H1 (cell line): ENCODE measurements at regions not wholly inside any gene's neighbourhood (a gene's known extent, or its start where the extent isn't known, plus 50 kb on each side); places are given as distances from the start of the nearest gene placed in this dataset.

Experiments
- CTCF ChIA-PET: fragments of 300-600 bp; sonication (Branson Sonifier 250); formaldehyde crosslinking; loops from one replicate; lab custom pipeline; 2021; ENCODE audit not compliant: partially characterized antibody; lab: Charles Lee
- POLR2A ChIA-PET: fragments of 300-600 bp; sonication (Branson Sonifier 250); formaldehyde crosslinking; loops from one replicate; lab custom pipeline; 2021; ENCODE audit warnings: inconsistent platforms; ENCODE audit not compliant: partially characterized antibody; lab: Charles Lee
- DNase-seq, 2 experiments: peaks; one replicate each; pipeline versions ENCODE4 v3.0.0 to v3.0.0-alpha.2; 2010 to 2022; ENCODE audit warnings: low spot score in 2 of 2, low read depth in 1 of 2, mixed read lengths in 1 of 2
- FAIRE-seq: peaks from 2 replicates; lab custom pipeline; 2011; peaks lifted over from hg19 to GRCh38; lab: Jason Lieb, UNC
- H2AFZ ChIP-seq: 2 replicates; pipeline ENCODE4 v1.8.1; 2012; ENCODE audit warnings: low read length, inconsistent platforms
- H2AK5ac ChIP-seq: 2 replicates; pipeline ENCODE4 v1.6.1; 2013; ENCODE audit warnings: low read depth, low read length
- H2BK120ac ChIP-seq: replicated peaks from 2 replicates; pipeline ENCODE3; 2013; ENCODE audit warnings: low read depth, low read length, inconsistent platforms
- H2BK12ac ChIP-seq: 2 replicates; pipeline ENCODE4 v1.6.1; 2013; ENCODE audit warnings: low read depth, low read length
- H2BK15ac ChIP-seq: 2 replicates; pipeline ENCODE4 v1.6.1; 2013; ENCODE audit warnings: low read length
- H2BK20ac ChIP-seq: 2 replicates; pipeline ENCODE4 v1.6.1; 2013; ENCODE audit warnings: low read length
- H2BK5ac ChIP-seq: 2 replicates; pipeline ENCODE4 v1.6.1; 2013; ENCODE audit warnings: low read depth, low read length
- H3K14ac ChIP-seq: 2 replicates; pipeline ENCODE4 v1.6.1; 2013; ENCODE audit warnings: inconsistent platforms; ENCODE audit not compliant: insufficient read length
- H3K18ac ChIP-seq: 2 replicates; pipeline ENCODE4 v1.6.1; 2013; ENCODE audit warnings: low read length; ENCODE audit errors: extremely low read depth
- H3K23ac ChIP-seq: 2 replicates; pipeline ENCODE4 v1.6.1; 2013; ENCODE audit warnings: inconsistent platforms; ENCODE audit not compliant: insufficient read length
- H3K23me2 ChIP-seq: 2 replicates; pipeline ENCODE4 v1.6.1; 2013; ENCODE audit warnings: low read depth, low read length
- H3K27ac ChIP-seq: 2 replicates; pipeline ENCODE4 v1.6.1; 2011; ENCODE audit warnings: low read depth, low read length, inconsistent platforms
- H3K27me3 ChIP-seq, 4 experiments: replicated peaks in 1 of 4; 1 replicate in 1 of 4; 2 replicates in 3 of 4; pipeline versions ENCODE4 v1.6.1 to v1.8.1; 2011 to 2013; ENCODE audit warnings: low read length in 3 of 4, mild to moderate bottlenecking in 3 of 4, inconsistent platforms in 2 of 4, mixed read lengths in 2 of 4, moderate library complexity in 1 of 4; ENCODE audit not compliant: control insufficient read depth in 3 of 4, insufficient read depth in 3 of 4; ENCODE audit errors: extremely low read depth in 1 of 4
- H3K36me3 ChIP-seq, 4 experiments: 2 replicates each; pipeline versions ENCODE4 v1.6.1 to v1.8.1; 2011 to 2013; ENCODE audit warnings: mild to moderate bottlenecking in 4 of 4, low read length in 3 of 4, moderate library complexity in 2 of 4, control low read depth in 1 of 4, inconsistent platforms in 1 of 4; ENCODE audit not compliant: insufficient read depth in 4 of 4, control insufficient read depth in 2 of 4
- H3K4ac ChIP-seq: replicated peaks from 2 replicates; pipeline ENCODE3; 2013; ENCODE audit warnings: low read length, low read depth, mixed read lengths, inconsistent platforms; ENCODE audit not compliant: insufficient read length
- H3K4me1 ChIP-seq, 4 experiments: replicated peaks in 1 of 4; 1 replicate in 1 of 4; 2 replicates in 3 of 4; pipeline versions ENCODE4 v1.6.1 to v1.8.1; 2011 to 2013; ENCODE audit warnings: low read length in 3 of 4, inconsistent platforms in 2 of 4, mixed read lengths in 1 of 4; ENCODE audit not compliant: insufficient read depth in 4 of 4, control insufficient read depth in 3 of 4
- H3K4me2 ChIP-seq, 2 experiments: 2 replicates each; pipeline versions ENCODE4 v1.6.1 to v1.8.1; 2011 to 2013; ENCODE audit warnings: low read depth in 2 of 2, low read length in 2 of 2, control low read depth in 1 of 2, inconsistent platforms in 1 of 2, mild to moderate bottlenecking in 1 of 2; ENCODE audit not compliant: insufficient read depth in 1 of 2
- H3K4me3 ChIP-seq, 4 experiments: fragments of 200-600, 300-600 bp in 1 of 4; sonication (generic), shearing (Covaris generic), sonication (Bioruptor Twin) in 1 of 4; 2 replicates each; pipeline versions ENCODE4 v1.5.1 to v1.8.1; 2011 to 2016; ENCODE audit warnings: low read length in 4 of 4, low read depth in 3 of 4, control low read depth in 2 of 4, inconsistent platforms in 2 of 4, mild to moderate bottlenecking in 2 of 4, mixed read lengths in 1 of 4, moderate library complexity in 1 of 4; ENCODE audit not compliant: insufficient read depth in 2 of 4; ENCODE audit errors: extremely low read depth in 1 of 4
- H3K56ac ChIP-seq: replicated peaks from 2 replicates; pipeline ENCODE3; 2013; ENCODE audit warnings: low read depth, mild to moderate bottlenecking, mixed read lengths, low read length, inconsistent platforms; ENCODE audit not compliant: insufficient read length
- H3K79me1 ChIP-seq: 2 replicates; pipeline ENCODE4 v1.6.1; 2013; ENCODE audit warnings: low read depth, low read length, control low read depth
- H3K79me2 ChIP-seq, 2 experiments: 2 replicates each; pipeline versions ENCODE4 v1.6.1 to v1.8.1; 2012 to 2013; ENCODE audit warnings: low read length in 2 of 2, mild to moderate bottlenecking in 2 of 2, inconsistent platforms in 1 of 2; ENCODE audit not compliant: insufficient read depth in 2 of 2, control insufficient read depth in 1 of 2
- H3K9ac ChIP-seq, 4 experiments: replicated peaks in 1 of 4; 1 replicate in 1 of 4; 2 replicates in 3 of 4; pipeline versions ENCODE4 v1.6.1 to v1.8.1; 2011 to 2013; ENCODE audit warnings: low read depth in 3 of 4, low read length in 3 of 4, control low read depth in 2 of 4, mild to moderate bottlenecking in 2 of 4, moderate library complexity in 2 of 4, inconsistent platforms in 1 of 4; ENCODE audit errors: extremely low read depth in 1 of 4
- H3K9me3 ChIP-seq, 2 experiments: 2 replicates each; pipeline versions ENCODE4 v1.6.1 to v1.8.1; 2012 to 2013; ENCODE audit warnings: mild to moderate bottlenecking in 2 of 2, moderate library complexity in 2 of 2, control low read depth in 1 of 2, inconsistent platforms in 1 of 2, low read depth in 1 of 2, low read length in 1 of 2, mixed read lengths in 1 of 2; ENCODE audit not compliant: insufficient read depth in 2 of 2
- H4K20me1 ChIP-seq, 2 experiments: replicated peaks in 1 of 2; 2 replicates each; pipeline versions ENCODE3 to v1.8.1; 2011 to 2013; ENCODE audit warnings: inconsistent platforms in 2 of 2, low read length in 2 of 2, mild to moderate bottlenecking in 1 of 2; ENCODE audit not compliant: insufficient read depth in 2 of 2, control insufficient read depth in 1 of 2
- H4K5ac ChIP-seq: 2 replicates; pipeline ENCODE4 v1.6.1; 2013; ENCODE audit warnings: low read length, low read depth, mixed read lengths, inconsistent platforms; ENCODE audit not compliant: insufficient read length
- H4K8ac ChIP-seq: 2 replicates; pipeline ENCODE4 v1.8.0; 2013; ENCODE audit warnings: mild to moderate bottlenecking, moderate library complexity, low read length, inconsistent platforms; ENCODE audit not compliant: insufficient read depth; ENCODE audit errors: extremely low read depth
- H4K91ac ChIP-seq: replicated peaks from 2 replicates; pipeline ENCODE3; 2013; ENCODE audit warnings: low read length, mixed read lengths, inconsistent platforms; ENCODE audit not compliant: insufficient read length
- SP1 ChIP-seq: IDR thresholded peaks from 2 replicates; pipeline ENCODE4 v1.6.1; 2011; ENCODE audit warnings: low read depth, low read length
- TBP ChIP-seq: IDR thresholded peaks from 2 replicates; pipeline ENCODE4 v1.6.1; 2011; ENCODE audit warnings: low read depth, low read length, improper control_type of control experiment
- WGBS, 2 experiments: shearing (Covaris generic) in 1 of 2; methylation state at CpG; one replicate each; pipeline versions ENCODE4 v1.1.6 to v1.1.7; 2013 to 2015; ENCODE audit warnings: low lambda C conversion rate in 2 of 2, mixed read lengths in 2 of 2, inconsistent platforms in 1 of 2, low coverage in 1 of 2, missing lambda C conversion rate in 1 of 2; ENCODE audit not compliant: insufficient replicate concordance in 2 of 2, insufficient coverage in 1 of 2, insufficient read length in 1 of 2; ENCODE audit errors: extremely low coverage in 1 of 2, missing lambda C conversion rate in 1 of 2; 5-methylcytosine and 5-hydroxymethylcytosine counted together

DNA sequence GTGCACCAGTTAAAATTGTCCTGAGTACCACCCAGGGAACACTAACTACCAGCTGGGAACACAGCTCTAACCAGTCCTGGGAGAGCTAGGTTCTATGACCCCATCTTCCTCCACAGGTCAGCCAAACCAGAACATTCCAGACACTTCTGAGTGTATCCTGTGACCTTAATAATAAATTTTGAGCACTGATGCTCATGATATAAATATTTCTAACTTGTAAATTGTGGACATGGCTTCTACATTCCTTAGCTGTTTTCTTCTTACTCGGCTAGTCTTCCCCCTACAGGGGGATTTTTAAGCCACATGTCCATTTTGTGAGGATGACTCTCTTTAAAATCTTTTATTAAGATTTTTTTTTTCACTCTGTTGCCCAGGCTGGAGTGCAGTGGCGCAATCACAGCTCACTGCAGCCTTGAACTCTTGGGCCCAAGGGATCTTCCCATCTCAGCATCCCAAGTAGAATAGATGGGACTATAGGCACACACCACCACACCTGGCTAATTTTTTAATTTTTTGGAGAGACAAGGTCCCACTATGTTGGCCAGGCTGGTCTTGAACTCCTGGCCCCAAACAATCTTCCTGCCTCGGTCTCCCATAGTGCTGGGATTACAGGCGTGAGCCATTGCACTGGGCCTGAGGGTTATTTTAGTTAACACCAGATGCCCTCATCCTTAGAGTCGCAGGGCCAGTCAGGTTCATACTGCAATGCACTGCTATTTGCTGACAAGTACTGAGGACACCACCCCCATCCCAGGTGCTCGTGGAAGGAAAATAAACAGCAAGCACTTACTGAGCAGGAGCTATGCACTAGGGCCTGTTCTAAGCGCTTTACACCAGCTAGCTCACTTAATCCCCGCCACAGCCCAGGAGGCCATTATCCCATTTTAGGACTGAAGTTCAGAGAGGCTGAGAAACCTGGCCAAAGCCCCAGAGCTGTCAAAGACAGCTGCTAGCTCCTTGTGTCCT lies 142.6 kb upstream of the NCOR2 start:
- Histone ChIP-seq H3K18ac (no peak overlapping the region), H3K4me1 (no peaks in the 10 kb centered on the region; a peak in 1 of 7 replicates), H3K9me3 (peaks cover 5% of the 10 kb centered on the region in 2 experiments; a peak in 2 of 4 replicates), H2AFZ (no peak overlapping the region), H3K27me3 (no peaks in the 10 kb centered on the region), H2BK15ac (peak overlapping the region; percentile 72; the same call in 1 of the 2 replicates), H2BK12ac (no peak overlapping the region), H4K8ac (0 out of 2 replicates have a peak overlapping the region, but pooled peaks have one; percentile 35), H3K4ac (no peak overlapping the region), H2AK5ac (no peak overlapping the region), H2BK20ac (no peak overlapping the region), H3K23me2 (no peaks in the 10 kb centered on the region), H2BK5ac (no peak overlapping the region), H3K79me2 (no peaks in the 10 kb centered on the region), H3K56ac (no peak overlapping the region)
- no peak for FAIRE-seq
- 87% methylated on average over 8 of the region's 8 CpGs; no CpG with 5 or more reads in 1 of the 2 experiments for WGBS, 2 experiments
- TF ChIP-seq SP1 (no peak), TBP (no peak)
- TF ChIP-seq, all 59 proteins: peak for 0
- no peaks in the 10 kb centered on the region for H4K20me1 ChIP-seq
- H4K91ac ChIP-seq, result no peak overlapping the region
- no peak overlapping the region for H3K23ac ChIP-seq
- H3K27ac ChIP-seq, result no peak overlapping the region
- H3K4me3 ChIP-seq, result no peak overlapping the region
- no peak overlapping the region for H3K14ac ChIP-seq
- DNase-seq, result no peak
- ChIA-PET CTCF (interaction anchor here (0.6 to 1.8 kb wide), 18 partner anchors 9 to 341 kb away, joined by 3 to 5 read pairs (median 3); no protein-coding TSS in a partner anchor), POLR2A (interaction anchor here (0.8 to 1.3 kb wide), 2 partner anchors 9 to 11 kb away, joined by 4 read pairs; no protein-coding TSS in a partner anchor)
- H2BK120ac ChIP-seq, result no peak overlapping the region
- no peaks in the 10 kb centered on the region for H3K36me3 ChIP-seq
- no peak overlapping the region for H3K9ac ChIP-seq
- H3K4me2 ChIP-seq, result no peak overlapping the region
- H4K5ac ChIP-seq, result no peak overlapping the region
- no peaks in the 10 kb centered on the region for H3K79me1 ChIP-seq
